ENCODE measurements at regions not wholly inside any gene's neighbourhood (a gene's known extent, or its start where the extent isn't known, plus 50 kb on each side); places are given as distances from the start of the nearest gene placed in this dataset.
A peak's percentile ranks its signal among the peaks of the same experiment; 100 is the strongest.
"Not testable (repeated sequence)": the region's sequence is repeated elsewhere in the genome, so short reads cannot be mapped to it uniquely, and the experiment has no call there.

- DNase-seq (ENCODE audit: low spot score): peak; percentile 7
- FAIRE-seq: no peak
Observed at GRCh38 chr1:196002906-196003305, 605.3 kb downstream of the KCNT2 start.

- not testable (repeated sequence) for FAIRE-seq; DNase-seq (ENCODE audit: low spot score)
Observed at GRCh38 chr1:196002296-196002695, 605.9 kb downstream of the KCNT2 start.

DNA sequence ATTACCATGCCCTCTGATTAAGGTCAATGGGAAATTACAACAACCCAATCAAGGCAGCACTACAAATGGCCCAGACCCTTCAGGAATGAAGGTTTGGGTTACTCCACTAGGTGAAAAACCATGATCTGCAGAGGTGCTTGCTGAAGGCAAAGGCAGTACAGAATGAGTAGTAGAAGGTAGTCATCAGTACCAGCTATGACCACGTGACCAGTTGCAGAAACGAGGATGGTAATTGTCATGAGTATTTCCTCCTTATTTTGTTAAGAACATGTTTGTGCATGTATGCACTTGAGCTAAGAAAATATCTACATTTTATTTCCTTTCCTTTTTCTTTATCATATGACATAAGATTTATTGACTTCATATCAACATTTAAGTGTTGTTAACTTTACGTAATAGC is 607.1 kb downstream of the KCNT2 start:
- no peak for FAIRE-seq
- DNase-seq (ENCODE audit: low spot score): no peak

DNA sequence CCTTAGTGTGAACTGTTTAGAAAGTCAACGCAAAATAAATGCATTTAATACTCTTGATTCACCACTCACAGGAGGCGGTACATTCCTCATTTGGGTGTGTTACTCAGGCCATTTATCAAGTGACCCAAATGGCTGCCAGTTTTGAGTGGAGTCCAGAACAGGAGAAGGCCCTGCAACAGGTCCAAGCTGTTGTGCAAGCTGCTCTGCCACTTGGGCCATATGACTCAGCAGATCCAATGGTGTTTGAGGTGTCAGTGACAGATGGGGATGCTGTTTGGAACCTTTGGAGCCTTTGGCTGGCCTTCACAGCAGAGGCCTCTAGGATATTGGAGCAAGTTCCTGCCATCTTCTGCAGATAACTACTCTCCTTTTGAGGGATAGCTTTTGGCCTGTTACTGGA is 609.2 kb downstream of the KCNT2 start:
- FAIRE-seq (no peak), DNase-seq (ENCODE audit: low spot score) (no peak)

- FAIRE-seq: no peak
- DNase-seq (ENCODE audit: low spot score): no peak
Observed at GRCh38 chr1:195981448-195982139, 626.6 kb downstream of the KCNT2 start.

DNA sequence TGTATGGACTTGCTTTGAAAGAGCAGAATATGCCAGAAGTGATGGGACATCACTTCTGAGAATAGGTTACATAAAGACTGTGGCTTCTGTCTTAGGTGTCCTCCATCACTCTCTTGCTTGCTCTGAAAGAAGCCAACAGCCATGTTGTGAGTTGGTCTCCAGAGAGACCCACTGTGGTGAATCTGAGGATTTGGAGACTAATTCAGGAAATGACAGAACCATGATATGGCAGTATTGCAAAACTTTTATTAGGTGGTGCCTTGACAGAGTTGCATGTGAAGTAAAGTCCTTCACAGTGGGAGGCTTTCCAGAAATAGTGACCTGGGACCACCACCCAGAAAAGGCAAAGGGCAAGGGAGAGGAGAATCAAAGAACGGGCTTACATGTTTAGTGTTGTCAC is 628.6 kb downstream of the KCNT2 start:
- no peak for FAIRE-seq
- no peak for DNase-seq (ENCODE audit: low spot score)

DNA sequence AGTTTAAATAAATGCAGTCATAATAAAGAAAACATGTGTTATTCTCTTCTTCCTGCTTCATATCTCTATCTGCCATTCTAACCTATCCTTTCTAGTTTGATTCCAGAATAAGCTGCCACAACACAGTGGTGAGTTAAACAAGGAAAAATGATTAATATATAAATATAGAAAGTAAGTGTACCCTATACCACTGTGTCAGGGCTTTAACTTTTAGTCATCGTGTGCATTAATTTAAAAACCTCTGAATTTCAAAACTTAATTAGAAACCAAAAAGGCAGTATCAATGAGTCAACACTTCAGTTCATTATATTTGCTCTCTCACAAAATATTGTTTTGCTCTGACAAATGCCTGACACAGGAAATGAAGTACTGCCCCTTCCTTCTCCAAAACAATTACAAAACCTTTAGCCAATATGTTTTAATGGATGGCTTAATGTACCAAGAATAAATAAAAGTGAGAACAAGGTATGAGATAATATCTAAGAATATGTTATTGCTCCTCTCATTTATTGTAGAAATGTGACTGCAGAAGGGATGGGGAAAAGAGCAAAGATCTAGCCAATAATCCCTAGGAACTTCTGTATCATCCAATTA is 634.8 kb downstream of the KCNT2 start:
- FAIRE-seq: no peak
- no peak for DNase-seq (ENCODE audit: low spot score)

GRCh38 chr1:195971589-195971988 is 636.7 kb downstream of the KCNT2 start:
- no peak for FAIRE-seq

GRCh38 chr1:195970209-195970608 is 638.0 kb downstream of the KCNT2 start:
- no peak for FAIRE-seq
- DNase-seq (ENCODE audit: low spot score): no peak

More at GRCh38 chr1:195971589-195971988, 636.7 kb downstream of the KCNT2 start:
- DNase-seq (ENCODE audit: low spot score): no peak

- FAIRE-seq (no peak), DNase-seq (ENCODE audit: low spot score) (no peak)
Observed at GRCh38 chr1:195965475-195965874, 642.8 kb downstream of the KCNT2 start.

GRCh38 chr1:195965036-195965435 is 643.2 kb downstream of the KCNT2 start:
- DNase-seq (ENCODE audit: low spot score) (no peak), FAIRE-seq (no peak)

DNA sequence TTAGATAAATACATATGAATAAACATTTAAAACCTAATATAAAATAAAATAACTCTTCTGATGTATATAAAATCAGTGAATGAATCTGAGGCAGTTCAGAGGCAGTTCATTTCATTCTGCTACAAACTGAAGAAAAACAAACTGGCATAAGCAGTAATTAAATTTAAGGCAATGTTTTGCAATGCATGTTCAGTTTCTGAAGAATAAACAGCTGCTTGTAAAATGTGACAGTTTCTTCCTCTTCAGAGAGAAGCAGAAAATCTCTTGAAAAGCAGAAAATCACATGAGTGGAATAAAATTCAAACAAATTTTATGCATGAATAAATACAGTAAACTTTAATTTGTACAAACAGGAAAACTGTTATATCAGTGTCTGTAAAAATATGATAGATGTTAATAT is 643.7 kb downstream of the KCNT2 start:
- no peak for DNase-seq (ENCODE audit: low spot score)
- FAIRE-seq: no peak

DNA sequence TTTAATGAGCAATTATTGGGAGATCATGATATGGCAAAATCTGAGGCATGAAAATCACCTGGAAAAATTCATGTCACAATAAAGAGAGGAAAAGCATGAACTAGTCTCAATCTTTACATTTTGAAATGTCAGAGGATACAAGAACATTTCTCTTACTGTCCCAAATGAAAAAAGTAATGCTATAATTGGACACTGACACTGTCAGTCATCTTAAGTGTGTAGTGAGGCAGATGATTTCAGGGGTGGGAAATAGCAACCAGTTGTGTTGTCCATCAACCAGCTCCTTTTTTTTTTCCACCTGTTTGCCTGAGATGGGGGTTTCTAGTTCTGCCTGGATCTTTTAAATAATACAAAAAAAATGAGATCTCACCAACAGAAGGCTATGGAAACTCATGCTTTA is 646.2 kb downstream of the KCNT2 start:
- FAIRE-seq: no peak
- no peak for DNase-seq (ENCODE audit: low spot score)

GRCh38 chr1:195960580-195960979 is 647.7 kb downstream of the KCNT2 start:
- DNase-seq (ENCODE audit: low spot score) (no peak), FAIRE-seq (no peak)

GRCh38 chr1:195958131-195958530 is 650.1 kb downstream of the KCNT2 start:
- no peak for FAIRE-seq
- no peak for DNase-seq (ENCODE audit: low spot score)

DNA sequence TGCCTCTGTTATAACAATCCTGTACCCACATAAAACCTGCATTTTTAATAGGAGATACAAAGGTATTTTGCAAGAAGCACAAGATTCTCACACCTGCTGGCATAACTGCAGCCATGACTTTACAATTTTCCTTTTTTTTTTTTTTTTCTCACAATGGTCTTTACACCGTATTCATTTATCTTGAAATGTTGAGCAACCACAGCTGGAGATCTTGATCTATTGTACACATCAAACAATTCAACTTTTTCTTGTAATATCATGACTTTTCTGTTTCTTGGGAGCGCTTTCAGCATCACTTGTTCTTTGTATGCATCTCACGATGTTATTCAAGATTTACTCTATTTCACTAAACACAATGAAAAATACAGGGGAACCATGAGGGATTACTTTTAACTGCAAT is 651.4 kb downstream of the KCNT2 start:
- DNase-seq (ENCODE audit: low spot score) (no peak), FAIRE-seq (no peak)

DNA sequence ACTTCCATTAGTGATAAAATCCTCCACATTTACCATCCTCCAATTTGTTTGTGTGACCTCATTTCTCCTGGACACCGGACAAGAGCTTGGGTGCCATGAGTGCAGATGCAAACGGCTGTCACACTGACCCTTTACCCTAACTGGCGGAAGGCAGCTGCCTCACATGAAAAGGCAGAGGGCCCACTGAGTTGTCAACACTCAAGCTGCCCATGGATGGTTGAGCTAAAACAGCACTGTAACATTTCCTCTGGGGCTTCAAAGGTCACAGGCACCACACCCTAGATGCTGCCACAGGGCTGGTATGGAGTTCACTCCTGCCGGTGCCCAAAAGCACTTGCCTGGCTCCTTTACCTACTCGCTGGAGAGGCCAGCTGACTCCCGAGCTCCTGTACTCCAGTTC is 653.4 kb downstream of the KCNT2 start:
- no peak for FAIRE-seq
- no peak for DNase-seq (ENCODE audit: low spot score)

DNA sequence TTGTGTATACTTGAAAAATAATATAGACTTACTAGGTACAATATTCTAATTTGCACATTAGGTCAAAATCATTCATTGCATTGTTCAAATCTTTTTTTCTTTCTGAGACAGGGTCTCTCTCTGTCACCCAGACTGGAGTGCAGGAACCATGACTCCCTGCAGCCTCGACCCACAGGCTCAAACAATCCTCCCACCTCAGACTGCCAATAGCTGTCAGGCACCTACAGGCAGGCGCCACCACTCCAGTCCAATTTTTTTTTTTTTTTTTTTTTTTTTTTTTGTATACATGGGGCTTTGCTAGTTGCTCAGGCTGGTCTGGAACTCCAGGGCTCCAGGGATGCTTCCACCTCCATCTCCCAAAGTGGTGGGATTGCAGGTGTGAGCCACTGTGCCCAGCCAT is 656.9 kb downstream of the KCNT2 start:
- FAIRE-seq (no peak), DNase-seq (ENCODE audit: low spot score) (no peak)

DNA sequence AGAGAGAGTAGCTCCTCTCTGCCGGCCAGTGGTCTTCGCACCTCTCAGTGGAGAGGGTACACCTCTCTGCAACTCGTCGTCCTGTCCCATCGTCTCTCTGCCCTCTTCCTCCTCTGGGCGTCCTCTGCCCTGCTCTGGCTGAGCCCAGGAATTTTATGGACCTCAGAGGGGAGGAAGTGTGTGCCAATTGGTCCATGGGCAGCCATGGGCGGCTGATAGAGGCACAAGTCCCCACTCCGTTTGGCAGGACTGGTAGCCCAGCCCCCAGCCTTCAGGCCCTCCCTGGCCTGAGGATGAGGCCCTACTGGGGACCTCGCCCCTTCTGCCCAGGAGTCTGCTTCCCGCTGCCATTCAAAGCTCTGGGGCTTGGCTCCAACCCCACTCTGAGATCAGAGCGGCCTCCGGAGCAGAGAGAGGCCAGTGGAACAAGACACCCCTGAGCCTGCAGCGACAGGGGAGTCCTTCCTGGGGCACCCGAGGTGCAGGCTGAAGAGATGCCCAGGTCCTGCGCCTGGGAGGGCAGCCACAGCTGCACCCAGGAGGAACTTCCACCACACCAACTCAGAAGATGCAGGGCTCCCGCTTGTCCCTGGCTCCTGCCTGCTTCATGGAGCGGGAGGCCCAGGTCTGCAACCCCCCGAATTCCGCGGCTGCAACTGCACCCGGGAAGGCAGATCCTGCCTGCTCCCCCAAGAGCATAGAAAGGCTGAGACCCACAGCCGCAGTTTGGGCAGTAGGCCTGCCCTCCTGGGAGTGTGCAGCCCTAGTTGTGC is 659.9 kb downstream of the KCNT2 start:
- no peak for FAIRE-seq
- DNase-seq (ENCODE audit: low spot score): no peak

GRCh38 chr1:195946500-195946899 is 661.7 kb downstream of the KCNT2 start:
- no peak for DNase-seq (ENCODE audit: low spot score)
- no peak for FAIRE-seq

GRCh38 chr1:195941795-195942194 is 666.4 kb downstream of the KCNT2 start:
- no peak for DNase-seq (ENCODE audit: low spot score)
- no peak for FAIRE-seq

DNA sequence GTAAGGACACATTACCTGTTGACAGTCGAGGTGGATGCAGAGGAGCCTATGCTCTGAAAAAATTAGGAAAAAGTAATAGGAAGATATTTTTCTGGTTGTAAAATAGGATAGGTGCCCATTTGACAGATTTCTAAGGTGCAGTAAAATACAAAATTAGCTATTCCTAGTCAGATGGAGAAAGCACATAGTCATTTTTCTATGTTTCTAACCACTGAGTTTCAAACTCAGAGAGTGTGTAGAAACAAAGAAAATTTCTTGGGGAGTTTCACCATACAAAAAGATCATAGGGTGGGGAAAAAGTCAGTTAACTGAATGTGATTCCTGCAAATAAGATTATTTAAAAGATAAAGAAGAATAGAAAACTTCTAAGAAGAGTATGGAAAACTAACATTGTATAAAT is 666.9 kb downstream of the KCNT2 start:
- no peak for DNase-seq (ENCODE audit: low spot score)
- no peak for FAIRE-seq

- no peak for DNase-seq (ENCODE audit: low spot score)
- no peak for FAIRE-seq
Observed at GRCh38 chr1:195939844-195940243, 668.4 kb downstream of the KCNT2 start.

All from RCC 7860 (cell line).